HG03558 (cell line): ENCODE measurements at regions not wholly inside any gene's neighbourhood (a gene's known extent, or its start where the extent isn't known, plus 50 kb on each side); places are given as distances from the start of the nearest gene placed in this dataset.
"Not testable (repeated sequence)": the region's sequence is repeated elsewhere in the genome, so short reads cannot be mapped to it uniquely, and the experiment has no call there.

Experiments
- ATAC-seq: cut with Tn5 transposase; IDR thresholded peaks from one replicate; pipeline ENCODE4 v1.9.1; 2021; ENCODE audit warnings: moderate number of reproducible peaks; ENCODE audit not compliant: unreplicated experiment; ENCODE audit errors: extremely low read depth

DNA sequence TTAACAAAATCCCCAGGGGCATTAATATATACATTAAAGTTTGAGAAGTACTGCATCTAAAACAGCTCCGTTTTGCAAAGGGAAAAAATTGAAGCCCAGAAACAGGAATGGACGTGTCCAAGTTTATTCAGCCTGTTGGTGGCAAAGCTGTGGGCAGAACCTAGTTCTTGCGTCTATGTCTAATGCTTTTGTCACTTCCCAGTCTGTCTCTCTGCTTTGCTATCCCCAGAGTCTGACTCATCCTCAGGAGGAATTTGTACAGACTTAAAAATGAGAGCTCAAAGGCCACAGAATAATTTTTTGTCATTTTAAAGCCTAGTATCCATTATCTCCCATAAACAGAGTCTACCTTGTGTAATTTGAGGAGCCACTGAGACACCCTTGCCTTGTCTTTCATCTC lies 330.9 kb upstream of the GRIA1 start:
- ATAC-seq, result no peak

DNA sequence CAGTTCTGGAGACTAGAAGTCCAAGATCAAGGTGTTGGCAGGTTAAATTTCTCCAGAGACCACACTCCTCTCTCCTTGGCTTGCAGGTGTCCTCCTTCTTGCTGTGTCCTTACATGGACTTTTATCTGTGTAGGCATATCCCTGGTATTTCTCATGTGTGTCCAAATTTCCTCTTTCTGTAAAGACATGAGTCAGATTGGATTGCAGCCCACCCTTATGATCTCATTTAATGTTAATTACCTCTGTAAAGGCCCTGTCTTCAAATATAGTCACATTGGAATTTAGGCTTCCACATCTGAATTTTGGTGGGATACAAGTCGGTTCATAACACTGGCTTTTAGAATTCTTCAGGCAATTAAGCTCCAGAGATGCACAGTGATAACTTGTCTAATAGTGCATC lies 322.2 kb upstream of the GRIA1 start:
- no peak for ATAC-seq

DNA sequence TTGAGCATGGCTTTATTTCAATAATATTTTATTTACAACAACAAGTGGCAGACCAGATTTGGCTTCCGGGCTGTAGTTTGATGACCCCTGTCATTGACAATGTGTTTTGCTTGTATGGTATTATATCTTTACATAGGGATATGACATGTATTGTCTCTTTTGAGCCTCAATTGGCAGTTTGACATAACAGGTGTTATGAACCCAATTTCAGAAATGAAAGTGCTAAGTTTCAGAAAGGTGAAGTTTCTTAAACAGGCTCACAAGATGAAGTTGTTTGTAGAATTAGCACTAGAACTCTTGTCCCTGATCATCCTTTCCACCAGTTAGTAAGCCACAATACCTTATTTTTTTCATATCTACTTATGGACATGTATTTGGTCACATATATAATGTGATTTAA lies 303.0 kb upstream of the GRIA1 start:
- ATAC-seq, result no peak

DNA sequence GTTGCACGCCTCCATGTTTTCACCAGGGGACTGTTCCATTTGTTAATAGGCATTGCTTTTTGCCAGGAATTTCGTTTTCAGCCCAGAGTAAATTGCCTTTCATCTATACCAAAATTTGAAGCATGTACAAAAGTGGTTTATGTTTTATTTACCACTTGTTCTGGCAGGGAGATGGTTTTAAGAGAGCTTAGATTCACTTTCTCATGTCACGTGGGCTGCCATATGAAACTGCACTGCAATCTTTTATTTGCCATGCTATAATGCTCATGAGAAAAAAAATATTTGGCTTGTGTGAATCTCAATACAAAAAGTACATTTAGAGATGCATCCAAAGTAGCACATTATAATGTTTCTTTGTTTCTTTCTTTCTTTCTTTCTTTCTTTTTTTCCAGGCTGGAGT lies 284.1 kb upstream of the GRIA1 start:
- no peak for ATAC-seq

DNA sequence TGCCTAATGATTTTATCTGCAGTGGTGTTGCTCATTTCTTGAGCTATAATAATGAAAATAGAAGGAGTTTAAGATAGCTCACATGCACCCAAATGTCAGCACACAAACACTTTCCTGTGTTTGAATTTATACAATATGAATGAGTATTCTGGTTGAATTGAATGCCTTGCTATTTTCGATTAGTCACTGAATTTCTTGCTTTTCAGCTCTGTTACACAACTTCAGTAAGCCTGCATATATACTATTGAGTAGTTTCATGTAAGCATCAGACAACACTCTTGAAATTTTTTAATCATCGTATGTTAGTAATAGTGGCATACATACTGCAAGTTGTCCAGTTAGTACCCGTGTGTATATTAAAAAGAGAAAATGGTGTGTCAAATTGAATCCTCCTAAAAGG lies 281.5 kb upstream of the GRIA1 start:
- no peak for ATAC-seq

DNA sequence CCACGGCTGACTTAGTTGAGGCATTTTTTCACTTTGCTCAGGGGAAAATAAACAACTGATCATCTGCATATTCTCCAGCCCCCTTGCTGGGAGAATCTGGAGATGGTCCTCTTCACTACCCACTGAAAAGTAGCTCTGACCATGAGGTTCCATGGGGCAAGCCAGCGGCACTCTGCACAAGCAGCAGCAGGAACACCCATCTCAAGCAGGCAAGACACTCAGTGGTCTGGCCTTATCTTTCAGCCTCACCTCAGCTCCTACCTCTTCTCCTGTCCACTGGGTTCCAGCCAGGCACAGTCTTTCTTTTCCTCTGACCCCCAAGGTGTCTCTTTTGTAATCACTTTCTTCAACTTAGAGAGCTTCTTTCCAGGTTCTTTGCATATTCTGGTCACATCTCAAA lies 280.8 kb upstream of the GRIA1 start:
- ATAC-seq, result no peak

DNA sequence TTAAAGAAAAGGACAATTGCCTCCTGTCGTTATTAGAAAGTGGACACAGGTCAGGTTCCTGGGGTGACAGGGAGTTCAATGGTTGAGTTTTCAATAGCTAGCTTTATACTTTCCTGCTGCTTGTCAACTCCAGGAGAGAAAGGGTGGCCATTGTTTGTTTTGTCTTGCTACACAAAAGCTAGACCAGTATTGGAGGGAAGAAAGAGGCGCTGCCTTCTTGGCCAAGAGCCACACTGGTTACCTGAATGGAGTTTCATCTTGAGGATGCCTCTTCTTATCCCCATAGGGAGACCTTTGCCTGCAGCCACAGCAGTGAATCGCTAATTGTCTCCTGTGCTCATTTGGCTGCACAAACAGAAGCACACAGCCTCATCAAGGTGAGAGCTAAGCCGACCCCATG lies 279.4 kb upstream of the GRIA1 start:
- ATAC-seq, result no peak

DNA sequence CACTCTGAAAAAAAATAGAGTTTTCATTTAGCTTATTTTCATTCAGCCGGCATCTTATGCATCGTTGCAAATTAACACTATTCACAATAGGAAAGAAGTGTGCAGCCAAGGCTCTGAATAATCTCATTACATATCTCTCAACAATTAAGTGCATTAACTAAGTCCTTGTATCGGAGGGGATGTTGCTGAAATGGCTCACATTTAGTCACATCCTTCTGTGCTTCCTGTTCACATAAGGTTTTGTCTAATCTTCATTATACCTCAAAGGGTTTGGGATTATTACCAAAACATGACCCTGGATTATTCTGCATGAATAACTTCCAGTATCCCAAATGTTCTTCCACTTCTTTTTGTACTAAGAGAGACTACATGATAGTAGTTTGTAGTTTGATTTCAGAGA lies 278.0 kb upstream of the GRIA1 start:
- no peak for ATAC-seq

DNA sequence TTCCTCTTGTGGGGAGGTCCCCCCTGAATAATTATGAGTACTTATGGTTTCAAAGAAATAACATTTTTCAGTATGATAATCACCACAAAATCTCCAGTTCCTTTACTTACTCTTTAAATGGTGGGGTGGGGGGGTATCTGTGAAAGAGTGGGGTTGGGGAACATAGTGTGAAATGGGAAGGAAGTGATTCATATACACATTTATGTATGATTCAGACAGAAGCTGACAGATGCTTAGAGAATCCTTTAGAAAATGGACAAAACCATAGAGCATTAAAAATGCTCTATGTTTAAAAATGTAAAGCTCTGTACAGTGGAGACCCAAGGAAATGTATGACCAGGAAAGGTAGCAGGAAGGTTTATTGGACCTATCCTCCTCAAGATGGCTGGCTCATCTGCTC lies 267.5 kb upstream of the GRIA1 start:
- ATAC-seq, result no peak

DNA sequence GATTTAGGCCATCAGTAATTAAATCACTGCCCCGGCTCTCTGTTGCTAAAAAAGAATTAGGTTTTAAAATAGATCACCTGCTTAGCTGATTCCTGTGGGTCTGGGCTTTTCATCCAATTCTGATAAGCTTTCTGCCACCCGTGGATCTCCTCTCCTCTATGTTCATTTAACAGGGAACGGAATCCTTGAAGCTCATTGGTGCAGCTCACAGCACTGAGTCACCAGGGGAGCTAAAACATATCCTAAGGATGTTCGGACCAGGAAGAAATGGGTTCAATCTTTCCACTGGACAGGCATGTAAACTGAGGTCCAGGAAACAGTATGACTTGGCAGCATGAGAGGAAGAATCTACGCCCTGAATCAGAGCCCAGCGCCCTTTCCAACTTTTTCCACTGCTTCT lies 267.1 kb upstream of the GRIA1 start:
- ATAC-seq, result no peak

DNA sequence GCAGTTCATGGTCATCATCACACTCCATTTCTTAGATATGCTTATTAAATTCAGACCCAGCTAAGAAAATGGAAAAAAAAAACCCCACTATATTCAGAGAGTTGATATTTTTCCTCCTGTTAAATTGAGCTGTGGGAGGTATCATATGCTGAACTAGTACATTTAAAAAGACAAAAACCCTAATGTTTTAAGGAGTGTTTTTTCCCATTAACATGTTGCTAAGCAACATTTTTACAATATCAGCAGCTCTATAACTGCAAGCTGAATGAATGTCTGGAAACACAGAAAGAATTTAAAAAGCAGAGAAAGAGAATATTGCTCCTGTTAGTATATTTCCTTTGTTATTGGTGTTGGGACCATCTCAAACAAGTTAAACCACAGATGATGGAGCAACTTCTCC lies 265.8 kb upstream of the GRIA1 start:
- ATAC-seq, result no peak

DNA sequence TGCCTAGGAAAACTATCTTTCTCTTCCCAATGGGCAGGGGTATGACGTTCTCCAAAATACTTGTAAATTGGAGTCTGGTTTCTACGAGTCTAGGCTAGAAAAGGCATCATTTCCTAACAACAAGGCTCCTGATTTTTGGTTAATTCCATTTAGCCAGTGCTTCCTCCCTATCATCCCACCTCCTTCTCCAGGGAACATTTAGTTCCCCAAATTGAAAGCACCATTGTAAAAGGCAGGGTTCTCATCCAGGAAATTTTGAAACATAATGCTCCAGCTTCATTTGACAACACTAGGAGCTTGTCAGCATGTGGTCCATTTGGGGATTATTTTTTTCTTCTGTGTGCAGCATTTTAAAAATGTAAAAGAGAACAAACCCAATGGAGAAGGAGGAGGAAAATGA lies 256.5 kb upstream of the GRIA1 start:
- ATAC-seq, result no peak

DNA sequence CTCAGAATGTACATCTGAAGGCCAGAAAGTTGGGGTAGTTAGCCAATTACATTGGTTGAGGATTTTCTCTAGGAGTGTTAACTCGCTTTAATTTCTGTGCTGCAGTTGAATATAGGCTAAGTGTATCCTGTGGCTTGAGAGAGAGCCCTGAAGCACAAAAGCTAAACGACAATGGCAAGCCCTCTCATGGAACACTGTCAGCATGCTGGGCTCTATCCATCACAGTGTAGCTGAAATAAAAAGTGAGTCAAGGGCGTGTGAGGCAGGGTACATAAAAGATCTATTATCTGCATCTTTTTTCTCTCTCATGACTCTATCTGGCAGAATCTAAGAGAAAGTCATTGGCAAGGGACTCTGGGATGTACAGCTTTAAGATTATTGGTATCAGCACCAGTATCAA lies 254.2 kb upstream of the GRIA1 start:
- ATAC-seq, result no peak

DNA sequence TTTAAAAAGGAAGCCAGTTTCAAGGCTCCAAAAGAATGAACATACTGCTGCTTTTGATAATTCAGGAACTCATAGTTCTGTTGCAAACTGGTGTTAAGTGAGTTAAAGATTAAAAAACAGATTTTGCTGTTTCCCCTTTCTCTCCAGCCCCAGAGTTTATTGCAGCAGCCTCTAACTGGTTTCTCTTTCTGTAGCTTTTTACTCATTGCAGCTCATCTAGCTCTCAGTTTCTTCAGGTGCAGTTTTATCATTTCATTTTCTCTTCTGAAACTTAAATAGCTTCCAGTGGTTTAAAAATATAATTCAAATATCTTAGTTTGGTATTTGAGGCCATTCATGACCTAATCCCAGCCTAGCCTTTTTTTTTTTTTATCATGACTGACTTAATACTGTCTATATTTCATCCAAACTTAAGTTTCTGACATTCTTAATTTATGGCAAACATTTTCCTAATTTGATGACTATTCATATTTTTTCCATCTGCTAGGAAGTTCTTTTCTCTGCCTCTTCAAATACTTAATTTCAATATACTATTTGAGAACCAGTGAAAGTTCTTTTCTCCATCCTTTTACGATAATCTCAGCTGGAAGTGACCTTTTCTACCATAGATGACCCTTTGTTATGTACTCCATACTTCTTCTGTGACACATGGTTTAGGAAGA lies 252.7 kb upstream of the GRIA1 start:
- peak; percentile 72 for ATAC-seq

DNA sequence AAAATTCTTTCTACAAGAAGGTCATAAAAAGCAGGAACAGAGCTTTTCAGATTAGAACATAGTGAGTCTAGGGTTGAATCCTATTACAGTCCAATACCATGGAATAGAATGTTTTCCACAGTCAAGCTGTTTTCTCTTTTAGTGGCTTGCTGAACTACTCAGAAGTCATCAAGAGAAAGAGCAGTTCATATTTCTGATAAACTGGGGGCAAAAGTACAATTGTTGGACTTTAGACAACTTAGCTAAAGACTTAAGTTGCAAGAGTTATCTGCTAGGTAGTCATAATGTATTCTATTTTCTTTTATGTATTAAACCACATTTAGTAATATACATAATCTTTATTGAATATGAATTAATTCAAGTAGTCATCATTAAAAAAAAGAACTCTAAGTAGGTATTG lies 233.1 kb upstream of the GRIA1 start:
- ATAC-seq, result no peak

DNA sequence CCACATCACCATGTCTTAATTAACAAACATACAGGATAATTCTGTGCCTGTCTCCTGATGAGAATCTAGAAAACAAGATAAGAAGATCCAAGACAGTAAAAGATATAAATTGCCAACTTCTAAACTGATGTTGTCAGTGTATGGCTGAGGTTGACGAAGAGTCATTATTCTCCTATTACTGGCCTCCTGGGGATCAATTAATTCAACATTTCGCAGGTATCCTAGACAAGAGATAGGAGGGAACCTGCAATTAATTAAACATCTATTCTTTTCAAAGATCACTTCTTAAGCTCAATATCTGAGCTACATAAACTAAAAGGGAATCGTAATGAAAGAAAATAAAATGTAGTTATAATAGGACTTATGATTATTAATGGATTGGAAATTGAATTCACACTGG lies 232.0 kb upstream of the GRIA1 start:
- ATAC-seq, result no peak

DNA sequence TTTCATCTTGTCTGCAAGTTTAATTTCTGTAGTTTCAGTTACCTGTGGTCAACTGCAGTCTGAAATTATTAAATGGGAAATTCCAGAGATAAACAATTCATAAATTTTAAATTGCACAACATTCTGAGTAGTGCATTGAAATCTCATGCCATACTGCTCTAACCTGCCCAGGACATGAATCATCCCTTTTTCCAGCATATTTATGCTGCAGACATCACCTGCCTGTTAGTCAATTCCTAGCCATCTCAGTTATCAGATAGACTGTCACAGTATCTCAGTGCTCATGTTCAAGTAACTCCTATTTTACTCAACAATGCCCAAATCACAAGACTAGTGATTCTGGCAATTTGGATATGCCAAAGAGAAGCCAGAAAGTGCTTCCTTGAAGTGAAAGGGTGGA lies 223.0 kb upstream of the GRIA1 start:
- no peak for ATAC-seq

DNA sequence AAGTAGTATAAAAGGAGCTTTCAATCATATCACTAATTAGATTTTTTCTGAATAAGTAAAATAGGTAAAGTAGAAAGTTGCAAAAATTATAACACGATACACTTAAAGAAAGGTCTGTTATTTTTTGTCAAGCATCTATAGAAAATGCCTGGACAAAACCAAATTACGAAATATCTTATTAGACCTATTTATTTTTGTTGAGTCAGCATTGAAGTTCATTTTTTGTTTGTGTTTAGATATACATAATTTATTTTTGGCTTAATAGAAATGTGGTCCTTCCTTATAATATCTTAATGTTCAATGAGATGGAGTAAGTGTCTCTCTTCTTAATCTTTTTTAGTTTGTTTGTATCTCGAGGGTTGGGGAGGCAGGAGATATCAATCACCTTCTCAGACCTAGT lies 214.8 kb upstream of the GRIA1 start:
- no peak for ATAC-seq

DNA sequence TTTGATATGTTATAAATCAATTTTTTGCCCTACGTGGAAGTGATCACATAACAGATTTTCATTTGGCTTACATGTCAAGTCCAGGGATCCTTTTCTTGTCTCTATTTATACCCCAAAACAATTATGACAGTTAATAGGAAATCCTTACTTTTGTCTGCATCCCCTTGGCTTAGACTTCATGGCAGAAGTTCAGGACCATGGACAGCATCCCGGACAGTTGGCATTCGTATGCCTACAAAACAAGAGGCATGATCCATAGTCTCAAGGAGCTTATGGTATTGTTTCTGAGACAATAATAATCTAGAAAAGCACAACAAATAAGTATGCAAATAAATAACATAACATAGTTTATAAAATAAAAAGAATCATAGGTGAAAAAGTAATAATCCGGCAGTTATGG lies 214.3 kb upstream of the GRIA1 start:
- ATAC-seq, result no peak

DNA sequence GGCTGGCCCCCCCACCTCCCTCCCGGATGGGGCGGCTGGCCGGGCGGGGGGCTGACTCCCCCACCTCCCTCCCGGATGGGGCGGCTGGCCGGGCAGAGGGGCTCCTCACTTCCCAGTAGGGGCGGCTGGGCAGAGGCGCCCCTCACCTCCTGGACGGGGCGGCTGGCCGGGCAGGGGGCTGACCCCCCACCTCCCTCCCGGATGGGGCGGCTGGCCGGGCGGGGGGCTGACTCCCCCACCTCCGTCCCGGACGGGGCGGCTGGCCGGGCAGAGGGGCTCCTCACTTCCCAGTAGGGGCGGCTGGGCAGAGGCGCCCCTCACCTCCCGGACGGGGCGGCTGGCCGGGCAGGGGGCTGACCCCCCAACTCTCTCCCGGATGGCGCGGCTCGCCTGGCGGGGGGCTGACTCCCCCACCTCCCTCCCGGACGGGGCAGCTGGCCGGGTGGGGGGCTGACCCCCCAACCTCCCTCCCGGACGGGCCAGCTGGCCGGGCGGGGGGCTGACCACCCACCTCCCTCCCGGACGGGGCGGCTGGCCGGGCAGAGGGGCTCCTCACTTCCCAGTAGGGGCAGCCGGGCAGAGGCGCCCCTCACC lies 194.1 kb upstream of the GRIA1 start:
- ATAC-seq, result not testable (repeated sequence)

DNA sequence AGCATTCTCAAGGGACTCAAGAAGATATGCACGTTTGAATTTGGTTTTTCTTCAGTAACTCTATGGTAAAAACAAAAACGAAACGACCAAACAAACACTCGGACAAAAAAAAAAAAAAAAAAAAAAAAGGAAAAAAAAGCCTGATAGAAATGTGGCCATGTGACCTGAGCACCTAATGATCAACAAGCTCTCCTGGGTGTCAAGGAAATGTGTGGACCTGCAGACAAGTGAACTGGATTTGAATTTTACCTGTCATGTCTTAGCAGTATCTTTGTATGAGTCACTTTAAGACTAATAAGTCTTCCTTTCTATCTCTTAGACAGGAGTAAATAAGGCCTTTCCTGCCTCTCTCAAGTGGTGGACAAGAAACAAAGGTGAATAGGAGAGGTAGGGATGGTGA lies 190.6 kb upstream of the GRIA1 start:
- ATAC-seq, result no peak

DNA sequence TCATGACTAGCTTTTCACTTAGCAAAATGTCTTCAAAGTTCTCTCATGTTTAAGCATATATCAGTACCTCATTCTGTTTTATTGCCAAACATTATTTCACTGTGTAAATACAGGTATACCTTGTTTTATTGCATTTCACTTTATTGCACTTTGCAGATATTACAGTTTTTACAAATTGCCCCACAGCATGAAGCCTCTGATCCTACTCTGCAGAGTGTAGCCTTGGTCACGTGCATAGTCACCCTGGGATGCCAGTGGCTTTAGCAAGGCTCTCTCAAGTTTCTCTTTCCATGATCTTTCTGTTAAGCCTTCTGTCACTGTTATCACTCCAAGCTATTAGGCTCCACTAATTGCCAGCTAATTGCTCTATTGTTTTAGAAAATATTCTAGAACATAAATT lies 182.2 kb upstream of the GRIA1 start:
- no peak for ATAC-seq

DNA sequence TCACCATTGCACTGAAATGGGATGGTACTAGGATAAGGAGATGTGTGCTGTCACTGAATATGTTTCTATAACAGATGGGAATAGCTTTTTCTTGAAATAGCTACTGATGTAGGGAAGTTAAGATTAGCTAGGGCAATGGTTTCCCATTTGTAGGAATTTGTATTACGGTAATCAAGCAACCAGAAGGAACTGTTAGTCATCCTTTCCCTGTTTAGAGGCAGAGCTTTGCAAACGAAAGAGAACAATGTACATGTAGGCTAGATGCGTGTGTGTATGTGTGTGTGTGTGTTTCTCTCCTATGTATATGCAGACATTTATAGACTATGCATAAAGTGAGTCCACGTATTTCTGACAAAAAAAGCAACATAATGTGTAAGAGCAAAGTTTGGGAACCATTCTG lies 171.9 kb upstream of the GRIA1 start:
- ATAC-seq, result no peak
